Keratinocyte (primary cell): ENCODE measurements at regions not wholly inside any gene's neighbourhood (a gene's known extent, or its start where the extent isn't known, plus 50 kb on each side); places are given as distances from the start of the nearest gene placed in this dataset.

Experiments used
- DNase-seq: peaks from one replicate; pipeline ENCODE4 v3.0.0-alpha.2; 2011; ENCODE audit warnings: low read depth, missing footprints, low spot score
- FAIRE-seq: peaks from 2 replicates; lab custom pipeline; 2011; peaks lifted over from hg19 to GRCh38; lab: Jason Lieb, UNC
- H2AFZ ChIP-seq: 2 replicates; pipeline ENCODE4 v1.6.0; 2012; ENCODE audit warnings: low read length, control low read depth, inconsistent platforms; ENCODE audit not compliant: control insufficient read depth
- H3K27ac ChIP-seq: 2 replicates; pipeline ENCODE4 v1.5.1; 2011; ENCODE audit warnings: low read length; ENCODE audit not compliant: control insufficient read depth, insufficient read depth
- H3K27me3 ChIP-seq: 3 replicates; pipeline ENCODE4 v1.6.0; 2011; ENCODE audit warnings: low read length; ENCODE audit not compliant: control insufficient read depth, insufficient read depth; ENCODE audit errors: extremely low read depth
- H3K36me3 ChIP-seq, 2 experiments: 2 replicates in 1 of 2; 3 replicates in 1 of 2; pipeline ENCODE4 v1.5.1; 2011; ENCODE audit warnings: low read length in 2 of 2, mild to moderate bottlenecking in 1 of 2; ENCODE audit not compliant: control insufficient read depth in 2 of 2, insufficient read depth in 2 of 2; ENCODE audit errors: extremely low read depth in 1 of 2
- H3K4me1 ChIP-seq: 3 replicates; pipeline ENCODE4 v1.5.1; 2011; ENCODE audit warnings: low read length; ENCODE audit not compliant: control insufficient read depth, insufficient read depth; ENCODE audit errors: extremely low read depth
- H3K4me2 ChIP-seq: 3 replicates; pipeline ENCODE4 v1.6.0; 2011; ENCODE audit warnings: low read depth, low read length; ENCODE audit not compliant: control insufficient read depth, insufficient read depth; ENCODE audit errors: extremely low read depth
- H3K4me3 ChIP-seq, 3 experiments: fragments of 200-600 bp in 1 of 3; sonication (generic) in 1 of 3; 2 replicates in 2 of 3; 3 replicates in 1 of 3; pipeline ENCODE4 v1.5.1; 2011 to 2016; ENCODE audit warnings: low read length in 3 of 3, mild to moderate bottlenecking in 3 of 3, control low read depth in 2 of 3, inconsistent platforms in 1 of 3, low read depth in 1 of 3, mixed read lengths in 1 of 3, mixed run types in 1 of 3, moderate library complexity in 1 of 3; ENCODE audit not compliant: control insufficient read depth in 2 of 3, insufficient read depth in 2 of 3; ENCODE audit errors: extremely low read depth in 1 of 3
- H3K79me2 ChIP-seq: 2 replicates; pipeline ENCODE4 v1.6.0; 2012; ENCODE audit warnings: low read length; ENCODE audit not compliant: control insufficient read depth, insufficient read depth
- H3K9ac ChIP-seq: 3 replicates; pipeline ENCODE4 v1.6.0; 2011; ENCODE audit warnings: low read length; ENCODE audit not compliant: control insufficient read depth, insufficient read depth; ENCODE audit errors: extremely low read depth
- H3K9me1 ChIP-seq: 3 replicates; pipeline ENCODE4 v1.6.0; 2011; ENCODE audit warnings: low read length; ENCODE audit not compliant: control insufficient read depth, insufficient read depth; ENCODE audit errors: extremely low read depth
- H3K9me3 ChIP-seq: 2 replicates; pipeline ENCODE4 v1.5.1; 2012; ENCODE audit warnings: low read depth, low read length; ENCODE audit not compliant: control insufficient read depth
- H4K20me1 ChIP-seq: 3 replicates; pipeline ENCODE4 v1.6.0; 2011; ENCODE audit warnings: low read length; ENCODE audit not compliant: control insufficient read depth, insufficient read depth; ENCODE audit errors: extremely low read depth
- CTCF ChIP-seq, 3 experiments: IDR thresholded peaks in 1 of 3; conservative IDR thresholded peaks in 1 of 3; optimal IDR thresholded peaks in 1 of 3; 2 replicates in 2 of 3; 3 replicates in 1 of 3; pipeline versions ENCODE3 to v1.5.1; 2011; ENCODE audit warnings: low read length in 3 of 3, mild to moderate bottlenecking in 3 of 3, moderate library complexity in 2 of 3, control low read depth in 1 of 3, inconsistent platforms in 1 of 3; ENCODE audit not compliant: insufficient read depth in 2 of 3; ENCODE audit errors: extremely low read depth in 1 of 3
- EZH2 ChIP-seq: IDR thresholded peaks from one replicate; pipeline ENCODE4 v1.6.1; 2012; ENCODE audit warnings: inconsistent platforms, mild to moderate bottlenecking, low read length, moderate library complexity
- dilution Hi-C: fragments of 300-500 bp; cut with MboI; formaldehyde crosslinking; loops from one replicate; pipeline ENCODE4 v1.7.0; 2020; ENCODE audit warnings: low sequenced_read_pairs; ENCODE audit not compliant: extremely low pct_ligation_motif_present

GRCh38 chr14:42513837-42514236 is 907.2 kb downstream of the LRFN5 start:
- TF ChIP-seq CTCF (optimal IDR thresholded peaks at IDR 0.05 in 1 of 3, IDR thresholded peaks at IDR 0.05 in 1 of 3, conservative IDR thresholded peaks at IDR 0.05 in 1 of 3; ENCODE audit: extremely low read depth in 1 of 3, insufficient read depth in 2 of 3, low read length in 3 of 3) (no peak), EZH2 (no peak)
- H3K9ac ChIP-seq = no peak overlapping the region
- DNase-seq (no peak), FAIRE-seq (no peak)
- no peak overlapping the region for H3K4me3 ChIP-seq
- dilution Hi-C loops = no loop called here
- no peaks in the 10 kb centered on the region for H3K9me1 ChIP-seq
- H3K27me3 ChIP-seq = no peaks in the 10 kb centered on the region
- no peaks in the 10 kb centered on the region for H4K20me1 ChIP-seq
- no peaks in the 10 kb centered on the region for H3K36me3 ChIP-seq
- H3K9me3 ChIP-seq = no peaks in the 10 kb centered on the region
- no peak overlapping the region for H2AFZ ChIP-seq
- no peaks in the 10 kb centered on the region for H3K4me1 ChIP-seq
- no peaks in the 10 kb centered on the region for H3K79me2 ChIP-seq
- no peak overlapping the region for H3K27ac ChIP-seq
- H3K4me2 ChIP-seq = no peak overlapping the region

GRCh38 chr14:42510071-42510470 is 903.4 kb downstream of the LRFN5 start:
- no peaks in the 10 kb centered on the region for H3K36me3 ChIP-seq
- H3K9me3 ChIP-seq = no peaks in the 10 kb centered on the region
- H3K4me3 ChIP-seq = no peak overlapping the region
- H3K79me2 ChIP-seq = no peaks in the 10 kb centered on the region
- H4K20me1 ChIP-seq = no peaks in the 10 kb centered on the region
- H2AFZ ChIP-seq = no peak overlapping the region
- no peaks in the 10 kb centered on the region for H3K9me1 ChIP-seq
- FAIRE-seq (no peak), DNase-seq (no peak)
- dilution Hi-C loops = no loop called here
- TF ChIP-seq EZH2 = no peak
- no peak for TF ChIP-seq CTCF (optimal IDR thresholded peaks at IDR 0.05 in 1 of 3, IDR thresholded peaks at IDR 0.05 in 1 of 3, conservative IDR thresholded peaks at IDR 0.05 in 1 of 3; ENCODE audit: extremely low read depth in 1 of 3, insufficient read depth in 2 of 3, low read length in 3 of 3)
- H3K9ac ChIP-seq = no peak overlapping the region
- H3K4me2 ChIP-seq = no peak overlapping the region
- H3K4me1 ChIP-seq = no peaks in the 10 kb centered on the region
- H3K27ac ChIP-seq = no peak overlapping the region
- H3K27me3 ChIP-seq = no peaks in the 10 kb centered on the region
